Hepatocyte (in vitro differentiated cells): ENCODE measurements at regions not wholly inside any gene's neighbourhood (a gene's known extent, or its start where the extent isn't known, plus 50 kb on each side); places are given as distances from the start of the nearest gene placed in this dataset.

Experiments used
- CTCF ChIP-seq: fragments of 200-600 bp; sonication (generic); IDR thresholded peaks from 2 replicates; pipeline ENCODE4 v1.5.1; 2016; ENCODE audit warnings: antibody characterized with exemption, mild to moderate bottlenecking; ENCODE audit not compliant: poor library complexity
- EZH2 ChIP-seq: fragments of 200-600 bp; sonication (generic); IDR thresholded peaks from 2 replicates; pipeline ENCODE4 v1.6.1; 2016; ENCODE audit warnings: antibody characterized with exemption, mild to moderate bottlenecking, borderline replicate concordance

GRCh38 chr10:125557801-125558505, 125.0 kb downstream of the TEX36 start:
- TF ChIP-seq CTCF (no peak), EZH2 (no peak)
